A673 (cell line): ENCODE measurements at regions not wholly inside any gene's neighbourhood (a gene's known extent, or its start where the extent isn't known, plus 50 kb on each side); places are given as distances from the start of the nearest gene placed in this dataset.

Experiments
- BruUV-seq: library from RNA; stranded (reverse); fragments of 400-500 nt; replicated peaks from 2 replicates; lab custom pipeline; 2021; lab: Mats Ljungman, UMichigan
- CTCF ChIA-PET: fragments of 300-600 bp; sonication (Branson Sonifier 250); formaldehyde crosslinking; loops from one replicate; lab custom pipeline; 2022; ENCODE audit warnings: antibody characterized with exemption; lab: Charles Lee
- POLR2A ChIA-PET: fragments of 300-600 bp; sonication (Branson Sonifier 250); formaldehyde crosslinking; loops from one replicate; lab custom pipeline; 2022; ENCODE audit warnings: antibody characterized with exemption; ENCODE audit not compliant: low non-redundant PET; lab: Charles Lee
- DNase-seq: peaks from one replicate; pipeline ENCODE4 v3.0.0-alpha.2; 2015; ENCODE audit warnings: low spot score
- H3K27ac ChIP-seq: fragments of 200-600 bp; sonication (generic); 2 replicates; pipeline ENCODE4 v1.5.1; 2016; ENCODE audit warnings: mixed run types, low read depth, mild to moderate bottlenecking, mixed read lengths, antibody characterized with exemption, low read length; ENCODE audit not compliant: poor library complexity, severe bottlenecking
- H3K27me3 ChIP-seq: fragments of 200-600 bp; sonication (generic); replicated peaks from 2 replicates; pipeline ENCODE4 v1.6.1; 2017; ENCODE audit warnings: mixed run types, low read depth, mild to moderate bottlenecking, mixed read lengths, antibody characterized with exemption, low read length; ENCODE audit not compliant: insufficient read depth, poor library complexity
- H3K36me3 ChIP-seq: fragments of 200-600 bp; sonication (generic); 2 replicates; pipeline ENCODE4 v1.6.1; 2016; ENCODE audit warnings: mixed run types, mild to moderate bottlenecking, mixed read lengths, antibody characterized with exemption, low read length; ENCODE audit not compliant: insufficient read depth, poor library complexity, severe bottlenecking
- H3K4me1 ChIP-seq: fragments of 200-600 bp; sonication (generic); 2 replicates; pipeline ENCODE4 v1.6.1; 2017; ENCODE audit warnings: mixed run types, mild to moderate bottlenecking, mixed read lengths, antibody characterized with exemption, low read length; ENCODE audit not compliant: insufficient read depth, poor library complexity, severe bottlenecking
- H3K4me3 ChIP-seq: fragments of 200-600 bp; sonication (generic); 2 replicates; pipeline ENCODE4 v1.5.1; 2016; ENCODE audit warnings: low read depth, mixed run types, mild to moderate bottlenecking, mixed read lengths, low read length; ENCODE audit not compliant: poor library complexity, severe bottlenecking
- H3K9me3 ChIP-seq: fragments of 200-600 bp; sonication (generic); 2 replicates; pipeline ENCODE4 v1.6.1; 2016; ENCODE audit warnings: mixed run types, low read depth, mild to moderate bottlenecking, mixed read lengths, antibody characterized with exemption, low read length; ENCODE audit not compliant: poor library complexity, severe bottlenecking
- CTCF ChIP-seq: fragments of 300-800, 200-600 bp; sonication (generic); conservative IDR thresholded peaks from 2 replicates; pipeline ENCODE4 v1.5.1; 2017; ENCODE audit warnings: low read depth, mild to moderate bottlenecking, antibody characterized with exemption, low read length, moderate library complexity, mixed read lengths
- EZH2 ChIP-seq: fragments of 200-600 bp; sonication (generic); IDR thresholded peaks from 2 replicates; pipeline ENCODE4 v1.6.1; 2017; ENCODE audit warnings: borderline replicate concordance, low read depth, mild to moderate bottlenecking, mixed read lengths, antibody characterized with exemption, low read length; ENCODE audit not compliant: poor library complexity, severe bottlenecking
- intact Hi-C: fragments of 100-400 bp; cut with micrococcal nuclease; formaldehyde crosslinking; loops from one replicate; pipeline ENCODE4 v1.10.0; 2022; ENCODE audit not compliant: unreplicated experiment

- no TSS peak for BruUV-seq
- peaks cover 9% of the 10 kb centered on the region for H3K9me3 ChIP-seq
- no peak overlapping the region for H3K4me3 ChIP-seq
- POLR2A ChIA-PET: no interaction called here
- intact Hi-C loops: no loop called here
- TF ChIP-seq CTCF: no peak
- TF ChIP-seq EZH2: no peak
- DNase-seq: no peak
- no peaks in the 10 kb centered on the region for H3K4me1 ChIP-seq
- CTCF ChIA-PET: interaction anchor here (0.6 kb wide), 1 partner anchor 9 kb away, joined by 9 read pairs; no protein-coding TSS in a partner anchor
- H3K27ac ChIP-seq: no peak overlapping the region
- no peaks in the 10 kb centered on the region for H3K27me3 ChIP-seq
- H3K36me3 ChIP-seq: no peaks in the 10 kb centered on the region
These were observed 452.7 kb upstream of the KLF4 start for GRCh38 chr9:107942291-107942690.

- Histone ChIP-seq H3K27me3 (no peaks in the 10 kb centered on the region), H3K4me1 (no peaks in the 10 kb centered on the region), H3K36me3 (no peaks in the 10 kb centered on the region), H3K27ac (no peak overlapping the region), H3K4me3 (no peak overlapping the region), H3K9me3 (peaks cover 9% of the 10 kb centered on the region)
- ChIA-PET CTCF (no interaction called here), POLR2A (no interaction called here)
- TF ChIP-seq EZH2: no peak
- TF ChIP-seq CTCF: no peak
- intact Hi-C loops: no loop called here
- no TSS peak for BruUV-seq
- DNase-seq: no peak
These were observed 451.3 kb upstream of the KLF4 start for GRCh38 chr9:107940616-107941595.

DNA sequence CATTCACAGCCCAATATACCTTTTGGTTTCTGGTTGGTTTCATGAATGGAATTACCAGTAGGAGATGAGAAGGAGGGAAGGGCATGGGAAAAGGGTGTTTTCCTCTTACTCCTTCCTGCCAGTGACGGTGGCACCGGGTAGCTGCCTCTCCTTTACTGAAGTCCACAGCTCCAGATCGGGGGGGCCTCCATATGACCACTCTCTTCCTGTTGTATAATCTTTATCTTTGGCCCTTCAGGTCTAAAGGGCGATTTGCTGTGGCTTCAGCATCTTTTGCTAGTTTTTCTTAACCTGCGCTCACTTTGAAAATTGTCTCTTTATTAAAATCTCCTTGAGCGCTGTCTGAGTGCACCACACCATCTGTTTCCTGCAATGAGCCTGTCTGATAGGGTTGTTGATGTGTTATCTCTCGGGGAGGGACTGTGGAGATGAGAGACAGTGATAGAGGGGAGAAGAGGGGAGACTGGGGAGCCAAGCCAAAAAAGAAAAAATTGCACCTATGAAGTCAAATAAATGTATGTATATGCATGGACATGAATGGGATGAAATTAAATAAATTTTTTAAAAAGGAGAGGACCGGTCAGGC lies 449.3 kb upstream of the KLF4 start:
- no peak overlapping the region for H3K27ac ChIP-seq
- TF ChIP-seq CTCF (no peak), EZH2 (no peak)
- DNase-seq: no peak
- H3K4me1 ChIP-seq: no peaks in the 10 kb centered on the region
- ChIA-PET CTCF (no interaction called here), POLR2A (no interaction called here)
- H3K27me3 ChIP-seq: no peaks in the 10 kb centered on the region
- no peaks in the 10 kb centered on the region for H3K36me3 ChIP-seq
- peaks cover 4% of the 10 kb centered on the region for H3K9me3 ChIP-seq
- H3K4me3 ChIP-seq: no peak overlapping the region
- BruUV-seq: no TSS peak
- intact Hi-C loops: no loop called here
